H54 (cell line): ENCODE measurements at regions not wholly inside any gene's neighbourhood (a gene's known extent, or its start where the extent isn't known, plus 50 kb on each side); places are given as distances from the start of the nearest gene placed in this dataset.

Source experiments
- DNase-seq: peaks from one replicate; pipeline ENCODE4 v3.0.0; 2011; ENCODE audit warnings: low spot score, mixed read lengths; ENCODE audit not compliant: insufficient read length
- FAIRE-seq: peaks from 3 replicates; lab custom pipeline; 2011; peaks lifted over from hg19 to GRCh38; lab: Jason Lieb, UNC
- POLR2A ChIP-seq: IDR thresholded peaks from 2 replicates; pipeline ENCODE4 v1.6.1; 2011; ENCODE audit warnings: low read depth, mild to moderate bottlenecking, low read length

DNA sequence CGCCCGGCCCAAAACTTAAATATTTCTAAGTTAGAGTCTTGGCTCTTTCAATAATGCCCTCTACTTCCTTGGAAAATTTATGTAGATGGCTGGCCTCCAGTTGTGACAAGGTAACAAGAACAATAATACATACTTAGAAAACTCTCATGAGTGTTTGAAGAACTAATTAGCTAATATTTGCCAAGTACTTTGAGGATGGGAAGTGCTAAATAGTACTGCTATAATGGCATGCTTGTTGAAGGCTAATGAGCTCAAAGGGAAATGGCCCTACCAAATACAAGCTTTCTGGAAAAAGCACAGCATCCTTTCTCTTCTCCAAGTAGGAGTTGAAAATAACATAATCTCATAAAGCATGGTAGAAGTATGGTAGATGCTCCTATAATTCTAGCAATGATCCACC is 1022.2 kb upstream of the PIK3C3 start:
- no peak for TF ChIP-seq POLR2A
- FAIRE-seq (no peak), DNase-seq (no peak)

GRCh38 chr18:40930211-40930882 is 1024.7 kb upstream of the PIK3C3 start:
- DNase-seq: no peak
- FAIRE-seq: no peak
- no peak for TF ChIP-seq POLR2A

DNA sequence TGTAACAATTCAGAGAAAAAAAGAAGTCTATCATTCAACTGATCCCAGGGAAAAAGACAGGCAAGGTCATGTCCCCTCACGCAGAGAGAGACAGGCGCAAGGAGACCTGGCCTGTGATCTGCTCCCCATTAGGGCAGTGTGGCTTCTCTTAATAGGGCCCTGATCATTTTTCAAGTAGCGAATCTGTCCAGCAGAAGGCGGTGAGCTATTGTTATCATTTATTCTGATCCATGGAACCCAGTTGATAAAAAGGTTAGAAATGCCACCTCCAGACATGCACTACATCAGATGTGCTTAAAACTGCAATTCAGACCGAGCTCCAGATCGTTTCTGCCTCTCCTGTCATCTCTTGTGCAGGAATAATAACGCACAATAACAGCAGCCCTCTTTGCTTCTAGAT is 1025.6 kb upstream of the PIK3C3 start:
- DNase-seq (no peak), FAIRE-seq (no peak)
- TF ChIP-seq POLR2A: no peak

DNA sequence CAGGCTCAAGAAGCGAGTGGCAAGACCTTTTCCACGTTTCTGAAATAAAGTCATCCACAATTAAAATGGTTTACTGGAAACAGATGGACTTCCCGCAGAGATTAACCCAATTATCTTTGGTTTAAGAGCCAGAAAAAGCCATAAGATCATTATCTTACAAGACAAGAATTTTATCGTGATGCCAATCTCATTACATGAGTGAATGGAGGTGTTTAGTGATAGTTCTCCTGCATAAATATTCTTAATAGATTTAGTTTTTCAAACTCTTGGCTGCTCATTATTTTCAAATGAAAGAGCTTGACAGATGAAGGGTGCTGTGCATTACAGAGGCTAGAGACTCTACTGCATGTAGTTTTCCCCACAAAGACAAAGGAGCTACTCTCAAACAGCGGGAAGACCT is 1028.4 kb upstream of the PIK3C3 start:
- no peak for TF ChIP-seq POLR2A
- DNase-seq: no peak
- no peak for FAIRE-seq

- no peak for TF ChIP-seq POLR2A
- no peak for FAIRE-seq
- DNase-seq: no peak
These were observed 1029.9 kb upstream of the PIK3C3 start for GRCh38 chr18:40925071-40925541.

DNA sequence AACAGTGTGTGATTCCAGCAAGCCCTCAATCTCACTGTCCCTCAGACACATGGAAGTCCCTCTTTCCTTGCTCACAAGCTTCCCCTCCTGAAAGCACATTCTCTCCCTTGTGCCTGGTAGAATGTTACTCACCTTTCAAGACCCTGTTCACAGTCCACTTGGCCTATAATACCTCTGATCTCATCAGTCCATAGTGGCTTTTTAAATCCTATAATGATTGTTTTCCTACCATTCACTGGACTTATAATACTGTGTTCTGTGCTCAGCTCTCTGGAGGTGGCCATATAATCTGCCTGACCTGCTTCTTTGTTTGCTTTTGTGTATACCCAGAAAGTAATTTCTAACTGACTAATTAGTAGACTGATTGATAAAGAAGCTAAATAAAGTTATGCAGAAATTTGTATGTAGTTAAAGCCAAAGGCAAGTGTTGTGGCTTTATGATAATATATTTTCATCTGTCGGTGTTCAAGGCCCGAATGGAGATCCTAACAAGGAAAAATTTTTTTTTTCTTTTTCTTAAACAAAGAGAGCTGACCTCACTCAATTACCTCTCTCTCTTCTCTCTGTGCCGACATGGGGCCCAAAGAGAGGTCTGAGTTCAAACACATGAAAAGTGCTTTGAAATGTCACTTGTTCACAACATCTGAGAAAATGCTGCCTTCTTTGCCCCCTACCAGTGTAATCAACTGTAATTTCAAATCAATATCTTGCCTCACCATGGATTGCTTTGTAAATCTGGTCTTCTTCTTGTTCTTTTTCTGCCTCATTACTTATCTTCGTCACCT is 1033.0 kb upstream of the PIK3C3 start:
- DNase-seq (no peak), FAIRE-seq (no peak)
- TF ChIP-seq POLR2A: no peak

GRCh38 chr18:40917056-40917455 is 1038.0 kb upstream of the PIK3C3 start:
- DNase-seq (no peak), FAIRE-seq (no peak)
- no peak for TF ChIP-seq POLR2A

- no peak for DNase-seq
- TF ChIP-seq POLR2A: no peak
These were observed 1039.3 kb upstream of the PIK3C3 start for GRCh38 chr18:40915724-40916123.

GRCh38 chr18:40911582-40912254 is 1043.3 kb upstream of the PIK3C3 start:
- TF ChIP-seq POLR2A: no peak
- FAIRE-seq (no peak), DNase-seq (no peak)

More at GRCh38 chr18:40915724-40916123, 1039.3 kb upstream of the PIK3C3 start:
- FAIRE-seq: no peak

DNA sequence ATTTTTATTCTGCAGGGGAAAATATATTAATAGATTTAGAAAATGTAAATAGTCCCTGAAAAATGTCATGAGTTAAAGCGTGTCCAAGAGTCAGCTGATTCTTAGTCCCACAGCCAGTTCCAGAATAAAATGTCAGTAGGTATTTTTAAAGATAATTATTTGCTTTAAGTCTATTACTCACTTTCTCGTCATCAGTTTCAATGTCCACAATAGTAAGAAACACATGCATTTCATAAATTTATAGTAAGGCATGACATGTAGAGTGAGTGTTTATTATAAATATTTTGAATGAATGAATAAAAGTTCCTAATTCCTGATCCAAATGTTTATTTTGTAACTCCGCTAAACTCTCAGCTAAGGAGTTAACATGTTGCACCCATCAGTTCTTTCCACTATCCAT is 1044.0 kb upstream of the PIK3C3 start:
- TF ChIP-seq POLR2A: no peak
- FAIRE-seq (no peak), DNase-seq (no peak)

DNA sequence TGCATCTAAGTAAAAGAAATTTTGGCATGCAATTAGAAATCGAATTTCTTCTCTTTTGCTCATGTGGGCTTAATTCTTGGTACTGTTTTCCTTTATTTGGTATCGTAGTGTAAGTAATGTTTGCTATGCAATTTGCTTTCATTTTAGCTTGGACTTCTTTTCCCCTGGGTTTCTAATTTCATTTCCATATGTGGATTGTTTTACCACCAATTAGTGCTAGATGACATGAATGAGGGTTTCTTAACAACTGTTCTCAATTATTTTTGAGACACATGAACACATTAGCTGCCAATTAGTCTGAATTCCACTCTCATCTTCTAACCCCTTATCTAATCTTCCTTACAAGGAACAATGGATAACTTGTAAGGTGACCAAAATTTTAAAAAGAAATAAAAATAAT is 1047.2 kb upstream of the PIK3C3 start:
- DNase-seq: no peak
- TF ChIP-seq POLR2A: no peak
- FAIRE-seq: no peak

- TF ChIP-seq POLR2A: no peak
- no peak for FAIRE-seq
- DNase-seq: no peak
These were observed 1050.7 kb upstream of the PIK3C3 start for GRCh38 chr18:40904295-40904694.

GRCh38 chr18:40902436-40902835 is 1052.6 kb upstream of the PIK3C3 start:
- TF ChIP-seq POLR2A: no peak
- no peak for DNase-seq
- FAIRE-seq: no peak

DNA sequence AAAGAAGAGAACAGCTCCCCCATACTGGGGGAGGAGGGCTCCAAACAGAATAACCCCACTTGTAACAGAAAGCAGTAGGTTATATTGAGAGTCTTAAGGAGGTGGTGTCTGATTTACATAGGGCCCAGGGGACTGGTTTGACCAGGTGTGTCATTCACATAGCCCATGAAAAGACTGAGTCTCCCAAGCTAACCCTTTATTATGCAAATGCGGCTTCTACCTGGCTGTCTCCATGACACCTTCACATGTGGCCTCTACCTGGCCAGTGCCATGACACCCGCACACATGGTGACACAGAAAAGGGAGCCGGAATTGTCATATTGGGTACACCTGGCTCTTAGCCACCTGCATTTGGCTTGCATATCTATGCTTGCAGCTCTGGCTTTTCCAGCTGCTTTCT is 1057.2 kb upstream of the PIK3C3 start:
- DNase-seq (no peak), FAIRE-seq (no peak)
- TF ChIP-seq POLR2A: no peak
